Myocyte (in vitro differentiated cells): ENCODE measurements at regions not wholly inside any gene's neighbourhood (a gene's known extent, or its start where the extent isn't known, plus 50 kb on each side); places are given as distances from the start of the nearest gene placed in this dataset.
A peak's percentile ranks its signal among the peaks of the same experiment; 100 is the strongest.

Experiments
- DNase-seq: peaks from one replicate; pipeline ENCODE4 v3.0.0-alpha.2; 2012; ENCODE audit warnings: low read depth

- peak; percentile 92 for DNase-seq
Observed at GRCh38 chr9:107637421-107638420, 148.2 kb upstream of the KLF4 start.

GRCh38 chr9:107636571-107637381 is 147.2 kb upstream of the KLF4 start:
- no peak for DNase-seq

- DNase-seq: no peak
Observed at GRCh38 chr9:107635803-107636174, 146.2 kb upstream of the KLF4 start.

- DNase-seq: no peak
Observed at GRCh38 chr9:107635101-107635802, 145.7 kb upstream of the KLF4 start.

GRCh38 chr9:107633406-107633805 is 143.8 kb upstream of the KLF4 start:
- no peak for DNase-seq

GRCh38 chr9:107632661-107633060 is 143.1 kb upstream of the KLF4 start:
- no peak for DNase-seq

GRCh38 chr9:107632216-107632615 is 142.6 kb upstream of the KLF4 start:
- no peak for DNase-seq

- DNase-seq: no peak
Observed at GRCh38 chr9:107631788-107632187, 142.2 kb upstream of the KLF4 start.

GRCh38 chr9:107630156-107630555 is 140.6 kb upstream of the KLF4 start:
- no peak for DNase-seq

- DNase-seq: no peak
Observed at GRCh38 chr9:107628444-107628843, 138.9 kb upstream of the KLF4 start.

GRCh38 chr9:107627781-107628180 is 138.2 kb upstream of the KLF4 start:
- DNase-seq: no peak

GRCh38 chr9:107626118-107626517 is 136.5 kb upstream of the KLF4 start:
- DNase-seq: no peak

- no peak for DNase-seq
Observed at GRCh38 chr9:107625383-107625984, 135.9 kb upstream of the KLF4 start.

- no peak for DNase-seq
Observed at GRCh38 chr9:107624234-107624948, 134.8 kb upstream of the KLF4 start.

- DNase-seq: no peak
Observed at GRCh38 chr9:107621436-107621835, 131.9 kb upstream of the KLF4 start.

GRCh38 chr9:107620801-107621200 is 131.2 kb upstream of the KLF4 start:
- DNase-seq: no peak

GRCh38 chr9:107620236-107620635 is 130.7 kb upstream of the KLF4 start:
- DNase-seq: peak; percentile 23

GRCh38 chr9:107615321-107615720 is 125.8 kb upstream of the KLF4 start:
- no peak for DNase-seq

- DNase-seq: no peak
Observed at GRCh38 chr9:107614765-107615164, 125.2 kb upstream of the KLF4 start.

GRCh38 chr9:107613321-107613720 is 123.8 kb upstream of the KLF4 start:
- no peak for DNase-seq

- DNase-seq: no peak
Observed at GRCh38 chr9:107612136-107612535, 122.6 kb upstream of the KLF4 start.
